ENCODE measurements at regions not wholly inside any gene's neighbourhood (a gene's known extent, or its start where the extent isn't known, plus 50 kb on each side); places are given as distances from the start of the nearest gene placed in this dataset.

DNA sequence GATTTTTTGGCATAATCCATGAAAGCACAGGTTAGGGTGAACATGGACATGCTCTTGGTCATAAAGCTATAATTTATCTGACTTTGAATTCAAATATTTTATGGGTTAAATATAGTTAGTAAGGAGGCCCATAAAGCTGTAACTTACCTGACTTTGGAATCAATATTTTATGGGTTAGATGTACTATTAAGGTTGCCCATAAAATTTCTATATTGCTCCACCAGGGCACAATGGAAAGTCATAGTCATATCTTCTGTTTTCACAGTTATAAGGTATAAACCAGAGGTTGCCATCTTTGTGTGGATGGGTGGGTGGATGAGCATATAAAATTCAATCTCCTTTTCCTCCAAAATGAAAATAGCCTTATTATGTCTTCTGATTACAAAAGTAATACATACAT is 120.5 kb upstream of the ADAMTSL1 start:
- no peak overlapping the region for H3K27ac ChIP-seq
- H3K4me3 ChIP-seq (ENCODE audit: low read depth, low read length), result no peak overlapping the region
- no peak for DNase-seq
- TF ChIP-seq CTCF (IDR thresholded peaks at IDR 0.05; ENCODE audit: low read depth, low read length, missing control alignments), result no peak
- in situ Hi-C loops (cut with HindIII; ENCODE audit: low pct_ligation_motif_present, low sequenced_read_pairs), result no loop called here
- no peaks in the 10 kb centered on the region for H3K27me3 ChIP-seq (replicated peaks)
- no peaks in the 10 kb centered on the region for H3K36me3 ChIP-seq (replicated peaks)

DNA sequence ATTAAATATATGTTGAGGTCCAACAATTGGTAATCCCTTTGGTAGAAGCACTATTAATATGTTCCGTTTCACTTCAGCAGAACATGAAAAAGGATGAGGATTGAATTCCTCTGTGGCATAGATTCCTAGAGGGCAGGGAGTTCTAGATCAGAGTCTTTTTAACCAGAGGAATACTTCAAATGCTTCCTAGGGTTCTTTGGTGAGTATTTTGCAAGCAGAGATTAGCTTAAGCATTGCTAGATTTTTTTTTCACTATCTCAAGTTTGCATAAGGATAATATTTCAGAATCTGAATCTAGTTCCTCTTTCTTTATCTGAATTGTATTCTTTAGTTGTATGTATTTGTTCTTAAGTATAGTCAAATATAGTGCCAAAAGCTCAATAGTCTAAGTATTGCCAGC is 116.6 kb upstream of the ADAMTSL1 start:
- no peak overlapping the region for H3K27ac ChIP-seq
- in situ Hi-C loops (cut with HindIII; ENCODE audit: low pct_ligation_motif_present, low sequenced_read_pairs), result no loop called here
- no peak for DNase-seq

DNA sequence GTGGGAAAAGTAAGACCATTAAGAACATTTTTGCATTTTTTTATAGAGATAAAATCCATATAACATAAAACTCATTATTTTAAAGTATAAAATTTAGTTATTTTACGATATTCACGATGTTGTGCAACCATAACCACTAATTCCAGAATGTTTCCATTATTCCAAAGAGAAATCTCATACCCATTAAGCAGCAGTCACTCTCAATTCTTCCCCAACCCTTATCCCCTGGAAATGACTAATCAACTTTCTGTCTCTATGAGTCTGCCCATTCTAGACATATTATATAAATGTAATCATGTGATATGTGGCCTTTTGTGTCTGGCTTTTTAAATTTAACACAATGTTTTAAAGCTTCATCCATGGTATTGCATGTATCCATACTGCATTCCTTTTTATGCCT is 115.6 kb upstream of the ADAMTSL1 start:
- in situ Hi-C loops (cut with HindIII; ENCODE audit: low pct_ligation_motif_present, low sequenced_read_pairs), result no loop called here
- Histone ChIP-seq H3K36me3 (replicated peaks) (no peaks in the 10 kb centered on the region), H3K27me3 (replicated peaks) (no peaks in the 10 kb centered on the region), H3K27ac (no peak overlapping the region), H3K4me3 (ENCODE audit: low read depth, low read length) (no peak overlapping the region)
- TF ChIP-seq CTCF (IDR thresholded peaks at IDR 0.05; ENCODE audit: low read depth, low read length, missing control alignments), result no peak
- no peak for DNase-seq

More for the DNA sequence above, 116.6 kb upstream of the ADAMTSL1 start:
- no peak for TF ChIP-seq CTCF (IDR thresholded peaks at IDR 0.05; ENCODE audit: low read depth, low read length, missing control alignments)
- no peaks in the 10 kb centered on the region for H3K36me3 ChIP-seq (replicated peaks)
- no peaks in the 10 kb centered on the region for H3K27me3 ChIP-seq (replicated peaks)
- H3K4me3 ChIP-seq (ENCODE audit: low read depth, low read length), result no peak overlapping the region

DNA sequence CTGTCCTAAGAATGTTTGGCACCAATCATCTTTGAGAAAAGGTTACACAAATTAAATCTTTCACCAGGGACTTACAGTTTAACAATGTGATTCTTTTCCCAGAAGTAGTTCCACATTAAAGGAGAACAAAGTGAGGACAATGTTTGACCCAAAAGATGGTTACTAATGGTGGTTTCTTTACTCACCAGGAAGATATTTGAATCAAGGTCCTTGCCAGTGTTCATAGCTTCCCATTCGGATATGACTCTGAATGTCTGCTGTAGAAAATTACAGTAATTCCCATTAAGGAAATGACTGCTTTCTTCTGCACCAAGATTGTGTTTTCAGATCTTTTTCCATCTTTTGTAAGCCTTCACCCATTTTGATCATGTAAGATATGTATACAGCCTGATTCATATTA is 114.6 kb upstream of the ADAMTSL1 start:
- TF ChIP-seq CTCF (IDR thresholded peaks at IDR 0.05; ENCODE audit: low read depth, low read length, missing control alignments), result no peak
- in situ Hi-C loops (cut with HindIII; ENCODE audit: low pct_ligation_motif_present, low sequenced_read_pairs), result no loop called here
- DNase-seq, result no peak
- H3K27me3 ChIP-seq (replicated peaks), result no peaks in the 10 kb centered on the region
- H3K27ac ChIP-seq, result peak overlapping the region; percentile 3
- H3K36me3 ChIP-seq (replicated peaks), result no peaks in the 10 kb centered on the region
- no peak overlapping the region for H3K4me3 ChIP-seq (ENCODE audit: low read depth, low read length)

DNA sequence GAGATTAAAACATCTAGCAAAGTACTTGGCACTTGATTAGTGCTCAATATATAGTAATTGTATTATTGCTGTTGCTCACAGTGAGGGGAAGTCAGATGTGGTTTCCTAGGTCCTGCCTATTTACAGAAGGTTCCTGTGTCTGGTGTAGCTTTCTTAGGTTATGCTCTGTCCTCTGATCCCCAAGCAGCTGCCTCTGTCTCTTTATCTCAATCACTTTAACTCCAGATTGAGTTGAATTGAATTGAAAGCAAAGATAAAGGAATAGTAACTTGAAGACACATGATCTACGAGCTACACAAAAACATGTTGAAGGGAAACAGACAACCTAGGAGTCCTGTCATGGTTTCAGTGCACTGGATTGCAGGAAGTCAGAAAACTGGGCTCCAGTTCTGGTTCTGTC is 113.9 kb upstream of the ADAMTSL1 start:
- no peak for DNase-seq
- no peak for TF ChIP-seq CTCF (IDR thresholded peaks at IDR 0.05; ENCODE audit: low read depth, low read length, missing control alignments)
- in situ Hi-C loops (cut with HindIII; ENCODE audit: low pct_ligation_motif_present, low sequenced_read_pairs), result no loop called here
- H3K27ac ChIP-seq, result no peak overlapping the region
- no peak overlapping the region for H3K4me3 ChIP-seq (ENCODE audit: low read depth, low read length)
- H3K36me3 ChIP-seq (replicated peaks), result no peaks in the 10 kb centered on the region
- no peaks in the 10 kb centered on the region for H3K27me3 ChIP-seq (replicated peaks)

- in situ Hi-C loops (cut with HindIII; ENCODE audit: low pct_ligation_motif_present, low sequenced_read_pairs), result no loop called here
- no peak overlapping the region for H3K27ac ChIP-seq
- no peaks in the 10 kb centered on the region for H3K36me3 ChIP-seq (replicated peaks)
- no peak for TF ChIP-seq CTCF (IDR thresholded peaks at IDR 0.05; ENCODE audit: low read depth, low read length, missing control alignments)
- H3K4me3 ChIP-seq (ENCODE audit: low read depth, low read length), result no peak overlapping the region
- no peak for DNase-seq
- H3K27me3 ChIP-seq (replicated peaks), result no peaks in the 10 kb centered on the region
Observed at GRCh38 chr9:18361646-18362045, 112.3 kb upstream of the ADAMTSL1 start.
